ENCODE measurements at regions not wholly inside any gene's neighbourhood (a gene's known extent, or its start where the extent isn't known, plus 50 kb on each side); places are given as distances from the start of the nearest gene placed in this dataset.

DNA sequence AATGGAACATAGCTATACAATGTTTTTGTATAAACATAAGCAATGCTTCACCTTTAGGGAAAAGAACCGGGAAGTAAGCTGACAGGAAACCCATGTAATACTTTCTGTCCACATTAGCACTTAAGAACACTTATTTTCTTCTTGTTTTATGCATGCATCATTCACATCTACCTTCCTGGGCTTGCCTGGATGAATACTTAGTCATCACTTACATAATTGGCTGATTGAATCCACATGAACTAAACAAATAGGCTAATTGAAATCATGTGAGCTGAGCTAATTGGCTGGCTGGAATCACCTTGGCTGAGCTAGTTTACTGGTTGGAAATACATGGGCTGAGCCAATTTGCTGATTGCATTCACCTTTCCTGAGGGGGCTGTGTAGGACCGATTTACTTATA lies 78.8 kb downstream of the ZNF726 start:
- no peaks in the 10 kb centered on the region for H3K27me3 ChIP-seq (ENCODE audit: insufficient read depth, low read length)
- H3K79me2 ChIP-seq (ENCODE audit: insufficient read depth, low read length): no peaks in the 10 kb centered on the region
- no peak overlapping the region for H2BK15ac ChIP-seq (ENCODE audit: low read depth, low read length)
- Mint-ChIP-seq H3K4me1 (no peaks in the 10 kb centered on the region), H3K36me3 (ENCODE audit: insufficient read depth in 1 of 3, low read depth in 3 of 3) (peaks cover 11 to 30% (median 11%) of the 10 kb centered on the region in 3 experiments), H3K27ac (no peak overlapping the region), H3K4me3 (no peak overlapping the region), H3K27me3 (ENCODE audit: low read depth) (peaks cover 1% of the 10 kb centered on the region), H3K9me3 (peaks cover 91 to 92% of the 10 kb centered on the region in 2 experiments)
- H4K20me1 ChIP-seq (ENCODE audit: control insufficient read depth, insufficient read depth, insufficient read length): no peaks in the 10 kb centered on the region
- H4K91ac ChIP-seq (ENCODE audit: insufficient read length, low read depth, low read length): no peak overlapping the region
- H2BK120ac ChIP-seq (ENCODE audit: low read depth, low read length, poor library complexity, severe bottlenecking): no peak overlapping the region
- H3K23ac ChIP-seq (ENCODE audit: insufficient read length, low read depth, low read length): no peak overlapping the region
- no peak overlapping the region for H3T11ph ChIP-seq (ENCODE audit: low read length)
- WGBS (ENCODE audit: extremely low coverage, insufficient read length, low lambda C conversion rate): no CpG with 5 or more reads among the region's 2 CpGs
- H2BK5ac ChIP-seq (ENCODE audit: insufficient read length, low read length): no peak overlapping the region
- H3K9me3 ChIP-seq (ENCODE audit: control insufficient read depth, low read depth, low read length): peaks cover 77% of the 10 kb centered on the region
- H3K79me1 ChIP-seq (ENCODE audit: insufficient read depth, low read depth, low read length, poor library complexity, severe bottlenecking): no peaks in the 10 kb centered on the region
- H3K56ac ChIP-seq (ENCODE audit: insufficient read length, low read depth, low read length): no peak overlapping the region
- H3K14ac ChIP-seq (ENCODE audit: insufficient read depth, low read length): no peak overlapping the region
- no peak overlapping the region for H2BK20ac ChIP-seq (ENCODE audit: low read depth, low read length, poor library complexity, severe bottlenecking)
- no peaks in the 10 kb centered on the region for H3K4me1 ChIP-seq (ENCODE audit: insufficient read depth, low read length)
- TF ChIP-seq, protein P1, sequence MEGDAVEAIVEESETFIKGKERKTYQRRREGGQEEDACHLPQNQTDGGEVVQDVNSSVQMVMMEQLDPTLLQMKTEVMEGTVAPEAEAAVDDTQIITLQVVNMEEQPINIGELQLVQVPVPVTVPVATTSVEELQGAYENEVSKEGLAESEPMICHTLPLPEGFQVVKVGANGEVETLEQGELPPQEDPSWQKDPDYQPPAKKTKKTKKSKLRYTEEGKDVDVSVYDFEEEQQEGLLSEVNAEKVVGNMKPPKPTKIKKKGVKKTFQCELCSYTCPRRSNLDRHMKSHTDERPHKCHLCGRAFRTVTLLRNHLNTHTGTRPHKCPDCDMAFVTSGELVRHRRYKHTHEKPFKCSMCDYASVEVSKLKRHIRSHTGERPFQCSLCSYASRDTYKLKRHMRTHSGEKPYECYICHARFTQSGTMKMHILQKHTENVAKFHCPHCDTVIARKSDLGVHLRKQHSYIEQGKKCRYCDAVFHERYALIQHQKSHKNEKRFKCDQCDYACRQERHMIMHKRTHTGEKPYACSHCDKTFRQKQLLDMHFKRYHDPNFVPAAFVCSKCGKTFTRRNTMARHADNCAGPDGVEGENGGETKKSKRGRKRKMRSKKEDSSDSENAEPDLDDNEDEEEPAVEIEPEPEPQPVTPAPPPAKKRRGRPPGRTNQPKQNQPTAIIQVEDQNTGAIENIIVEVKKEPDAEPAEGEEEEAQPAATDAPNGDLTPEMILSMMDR (conservative IDR thresholded peaks at IDR 0.05): no peak
- H3K18ac ChIP-seq (ENCODE audit: insufficient read length, low read depth, low read length): no peak overlapping the region
- DNase-seq: no peak
- no peak overlapping the region for H4K8ac ChIP-seq (replicated peaks; ENCODE audit: insufficient read length, low read depth, low read length)
- H3K27ac ChIP-seq (ENCODE audit: insufficient read length, low read depth, low read length): no peak overlapping the region
- H2BK12ac ChIP-seq (ENCODE audit: insufficient read length, low read depth, low read length): no peak overlapping the region
- no peak overlapping the region for H2AFZ ChIP-seq (ENCODE audit: low read length)
- H3K9ac ChIP-seq (ENCODE audit: extremely low read depth, insufficient read length, low read length): no peak overlapping the region
- no peak overlapping the region for H3K4me2 ChIP-seq (ENCODE audit: insufficient read depth, insufficient read length, low read length)
- no peak overlapping the region for H2AK5ac ChIP-seq (ENCODE audit: insufficient read length, low read length)
- no peak overlapping the region for H4K5ac ChIP-seq (ENCODE audit: insufficient read length, low read depth, low read length)
- no peaks in the 10 kb centered on the region for H3K23me2 ChIP-seq (ENCODE audit: insufficient read length, low read depth, low read length, poor library complexity, severe bottlenecking)
- no peak overlapping the region for H3K4ac ChIP-seq (ENCODE audit: low read depth, low read length)

Data from H9 (cell line).